HL-60 (cell line): ENCODE measurements at regions not wholly inside any gene's neighbourhood (a gene's known extent, or its start where the extent isn't known, plus 50 kb on each side); places are given as distances from the start of the nearest gene placed in this dataset.

Experiments
- CTCF ChIP-seq: IDR thresholded peaks from one replicate; pipeline ENCODE4 v1.5.1; 2011; ENCODE audit warnings: low read length, control low read depth, inconsistent platforms; ENCODE audit not compliant: insufficient read depth
- GABPA ChIP-seq: IDR thresholded peaks from 2 replicates; pipeline ENCODE4 v1.6.1; 2012; ENCODE audit warnings: low read depth
- POLR2AphosphoS5 ChIP-seq: IDR thresholded peaks from 2 replicates; pipeline ENCODE4 v1.6.1; 2012; ENCODE audit warnings: low read depth
- REST ChIP-seq: IDR thresholded peaks from 2 replicates; pipeline ENCODE4 v1.6.1; 2012; ENCODE audit warnings: low read depth; ENCODE audit not compliant: insufficient replicate concordance
- SPI1 ChIP-seq: IDR thresholded peaks from 2 replicates; pipeline ENCODE4 v1.6.1; 2012; ENCODE audit warnings: low read depth, mild to moderate bottlenecking, borderline replicate concordance

GRCh38 chr20:11376420-11376819 lies 541.3 kb upstream of the BTBD3 start:
- TF ChIP-seq CTCF, result no peak
- no peak for TF ChIP-seq REST
- no peak for TF ChIP-seq POLR2AphosphoS5
- TF ChIP-seq SPI1, result no peak
- TF ChIP-seq GABPA, result no peak
